Right renal pelvis (tissue), 4 donors: ENCODE measurements at regions not wholly inside any gene's neighbourhood (a gene's known extent, or its start where the extent isn't known, plus 50 kb on each side); places are given as distances from the start of the nearest gene placed in this dataset.
A peak's percentile ranks its signal among the peaks of the same experiment; 100 is the strongest.
"Not testable (repeated sequence)": the region's sequence is repeated elsewhere in the genome, so short reads cannot be mapped to it uniquely, and the experiment has no call there.

Experiments used
- DNase-seq, 4 donors: peaks; one replicate each; pipeline ENCODE4 v3.0.0-alpha.2; 2013; ENCODE audit warnings: low read depth in 4 of 4, low spot score in 3 of 4, missing footprints in 1 of 4

DNA sequence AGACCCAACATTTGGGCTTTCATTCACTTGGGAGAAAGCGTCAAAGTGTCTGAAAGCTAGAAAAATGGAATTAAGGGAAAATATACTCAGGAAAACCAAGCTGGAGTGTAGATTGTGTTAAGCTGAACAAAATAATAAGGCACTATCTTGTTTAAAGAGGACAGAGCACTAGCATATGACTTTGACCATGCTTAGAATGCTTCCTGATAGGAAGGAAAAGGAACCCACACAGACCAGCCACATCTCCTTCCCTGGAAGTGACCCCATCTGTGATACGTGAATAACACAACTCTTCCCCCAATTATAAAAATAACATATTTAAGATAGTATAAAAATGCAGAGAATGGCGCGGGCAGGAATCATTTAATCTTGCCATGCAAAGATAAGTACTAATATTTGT lies 94.7 kb upstream of the BCL2L14 start:
- DNase-seq: no peak

DNA sequence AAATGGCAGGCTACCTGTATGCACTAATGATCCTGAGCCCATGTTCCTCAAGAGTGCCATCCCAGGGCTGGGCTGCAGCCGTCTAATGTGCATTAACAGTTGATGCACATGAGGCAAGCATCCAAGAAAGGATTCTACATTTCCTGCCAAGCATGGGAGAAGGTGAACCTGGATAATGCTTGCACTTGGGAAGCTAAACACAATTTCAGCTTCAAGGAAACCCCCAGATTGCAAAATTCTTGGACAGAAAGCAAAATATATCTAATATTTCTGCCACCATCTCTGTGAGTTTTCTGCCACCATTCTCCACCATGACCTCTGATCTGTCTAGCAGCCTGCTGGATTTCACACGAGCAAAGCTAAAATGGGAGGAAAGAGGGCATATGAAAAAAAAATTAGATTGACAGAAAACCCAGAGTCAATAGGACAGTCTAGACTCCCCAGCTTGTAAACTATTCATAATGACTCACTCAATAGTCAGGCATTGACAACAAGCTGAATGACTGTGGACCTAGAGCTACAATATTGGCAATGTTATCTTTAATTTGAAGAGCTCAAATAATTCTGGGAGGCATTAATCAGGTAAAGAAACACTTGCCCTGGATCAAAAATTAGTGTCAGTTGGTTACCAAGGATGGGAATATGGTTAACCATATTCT lies 91.9 kb upstream of the BCL2L14 start:
- DNase-seq: no peak

DNA sequence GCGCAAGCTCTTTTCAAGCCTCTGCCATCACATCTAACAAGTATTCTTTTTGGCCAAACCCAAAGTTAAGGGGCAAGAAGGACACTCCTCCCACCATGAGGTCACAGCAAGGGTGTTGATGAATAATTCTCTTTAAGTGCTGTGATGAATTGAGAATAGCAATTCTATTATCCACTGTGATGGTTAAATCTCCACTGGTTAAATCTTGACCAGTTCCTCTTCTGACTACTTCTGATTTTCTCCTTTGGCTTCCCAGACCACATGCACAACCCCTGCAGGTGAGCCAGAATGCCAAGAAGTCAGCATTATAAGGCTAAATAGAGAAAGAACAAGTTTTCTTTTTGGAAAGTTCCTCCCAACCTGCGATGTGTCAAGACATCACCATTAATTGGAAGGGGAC lies 90.6 kb upstream of the BCL2L14 start:
- DNase-seq: no peak

DNA sequence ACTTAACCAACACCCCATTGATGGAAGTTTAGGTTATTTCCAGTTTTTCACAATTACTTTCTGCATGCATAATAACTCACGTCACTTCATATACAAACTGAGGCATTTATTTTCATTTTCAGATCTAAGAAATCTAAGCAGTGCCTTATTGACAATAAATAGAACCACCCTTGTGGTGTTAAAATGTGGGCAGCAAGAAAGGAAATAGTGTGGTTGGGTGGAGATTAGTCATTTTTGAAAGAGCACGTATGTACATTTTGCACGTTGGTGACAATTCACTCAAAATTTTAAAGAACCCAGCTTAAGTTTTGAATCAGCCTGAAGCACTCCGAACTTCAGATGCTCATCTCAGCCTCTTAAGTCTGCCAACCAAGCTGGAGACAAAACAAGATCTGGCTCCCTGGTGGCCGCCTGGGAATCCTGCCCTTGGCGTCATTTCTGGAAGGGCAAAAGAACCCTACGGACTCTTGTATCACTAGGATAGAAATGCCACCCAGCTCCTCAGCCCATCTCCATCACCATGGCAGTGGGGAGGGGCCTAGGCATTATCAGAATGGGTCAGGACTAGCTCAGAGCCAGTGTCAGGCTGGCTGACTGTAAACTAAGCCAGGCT lies 89.5 kb upstream of the BCL2L14 start:
- no peak for DNase-seq

GRCh38 chr12:11984417-11984816 lies 86.3 kb upstream of the BCL2L14 start:
- DNase-seq: no peak

GRCh38 chr12:11986165-11986564 lies 84.6 kb upstream of the BCL2L14 start:
- DNase-seq: no peak

GRCh38 chr12:11987901-11988300 lies 82.8 kb upstream of the BCL2L14 start:
- DNase-seq: no peak

DNA sequence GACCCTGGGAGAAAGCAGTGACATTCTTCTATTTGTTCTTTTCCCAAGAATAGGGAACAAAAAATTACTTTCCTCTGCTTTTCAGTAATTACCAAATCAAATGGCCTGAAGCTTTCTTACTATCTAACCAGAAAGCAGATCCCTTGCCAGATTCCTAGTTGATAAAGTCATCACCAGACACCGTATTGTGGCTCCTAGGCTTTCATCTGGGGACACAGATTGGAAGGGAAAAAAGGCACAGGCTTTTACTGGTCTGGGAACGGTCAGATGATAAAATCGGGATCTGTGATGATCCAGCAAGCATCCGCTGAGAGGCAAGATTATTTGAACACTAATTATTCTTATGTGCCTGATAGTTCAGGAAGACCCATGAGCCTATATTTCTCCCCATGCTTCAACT lies 79.1 kb upstream of the BCL2L14 start:
- DNase-seq: no peak

GRCh38 chr12:11992515-11992914 lies 78.2 kb upstream of the BCL2L14 start:
- no peak for DNase-seq

DNA sequence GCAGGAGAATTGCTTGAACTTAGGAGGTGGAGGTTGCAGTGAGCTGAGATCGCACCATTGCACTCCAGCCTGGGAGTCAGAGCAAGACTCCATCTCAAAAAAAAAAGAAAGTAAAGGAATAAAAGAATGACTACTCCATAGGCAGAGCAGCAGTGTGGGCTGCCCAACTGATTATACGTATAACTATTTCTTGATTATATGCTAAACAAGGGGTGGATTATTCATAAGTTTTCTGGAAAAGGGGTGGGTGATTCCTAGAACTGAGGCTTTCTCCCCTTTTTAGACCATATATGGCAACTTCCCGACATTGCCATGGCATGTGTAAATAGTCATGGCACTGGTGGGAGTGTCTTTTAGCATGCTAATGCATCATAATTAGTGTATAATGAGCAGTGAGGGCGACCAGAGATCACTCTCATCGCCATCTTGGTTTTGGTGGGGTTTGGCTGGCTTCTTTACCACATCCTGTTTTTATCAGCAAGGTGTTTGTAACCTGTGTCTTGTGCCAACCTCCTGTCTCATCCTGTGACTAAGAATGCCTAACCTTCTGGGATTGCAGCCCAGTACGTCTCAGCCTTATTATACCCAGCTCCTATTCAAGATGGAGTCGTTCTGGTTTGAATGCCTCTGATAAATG lies 72.3 kb upstream of the BCL2L14 start:
- DNase-seq: not testable (repeated sequence)

GRCh38 chr12:11998944-11999315 lies 71.8 kb upstream of the BCL2L14 start:
- DNase-seq: no peak

GRCh38 chr12:12003609-12004008 lies 67.1 kb upstream of the BCL2L14 start:
- DNase-seq: no peak

GRCh38 chr12:12004524-12004923 lies 66.2 kb upstream of the BCL2L14 start:
- DNase-seq: no peak

DNA sequence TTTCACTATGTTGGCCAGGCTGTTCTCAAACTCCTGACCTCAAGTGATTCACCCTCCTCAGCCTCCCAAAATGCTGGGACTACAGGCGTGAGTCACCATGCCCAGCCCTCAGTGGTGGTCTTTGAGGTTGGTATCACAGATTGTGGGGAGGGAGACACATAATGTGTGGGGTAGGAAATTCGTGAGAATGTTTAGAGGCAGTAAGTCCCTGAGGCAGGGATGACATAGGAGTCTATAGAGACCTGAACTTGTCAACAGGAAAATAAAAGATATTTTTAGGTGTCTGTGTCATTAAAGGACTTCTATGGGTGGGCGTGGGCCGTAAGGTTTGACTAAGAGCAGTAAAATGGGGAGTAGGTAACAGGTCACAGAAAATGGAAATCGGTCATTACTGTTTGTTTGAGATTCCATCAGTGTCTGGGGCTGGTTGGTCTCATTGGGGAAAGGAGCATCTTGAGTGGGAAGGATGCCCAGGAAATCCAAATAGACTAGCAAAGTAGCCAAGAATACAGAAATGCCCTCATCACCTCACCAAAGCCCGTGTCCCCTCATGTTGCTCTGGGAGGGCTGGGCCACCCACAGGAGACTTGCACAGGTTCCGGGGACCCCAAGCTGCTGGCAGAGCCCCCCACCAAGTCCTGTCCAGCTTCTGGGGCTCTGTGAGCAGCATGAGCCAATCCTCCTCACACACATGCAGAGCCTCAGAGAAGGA lies 63.6 kb upstream of the BCL2L14 start:
- DNase-seq: no peak

DNA sequence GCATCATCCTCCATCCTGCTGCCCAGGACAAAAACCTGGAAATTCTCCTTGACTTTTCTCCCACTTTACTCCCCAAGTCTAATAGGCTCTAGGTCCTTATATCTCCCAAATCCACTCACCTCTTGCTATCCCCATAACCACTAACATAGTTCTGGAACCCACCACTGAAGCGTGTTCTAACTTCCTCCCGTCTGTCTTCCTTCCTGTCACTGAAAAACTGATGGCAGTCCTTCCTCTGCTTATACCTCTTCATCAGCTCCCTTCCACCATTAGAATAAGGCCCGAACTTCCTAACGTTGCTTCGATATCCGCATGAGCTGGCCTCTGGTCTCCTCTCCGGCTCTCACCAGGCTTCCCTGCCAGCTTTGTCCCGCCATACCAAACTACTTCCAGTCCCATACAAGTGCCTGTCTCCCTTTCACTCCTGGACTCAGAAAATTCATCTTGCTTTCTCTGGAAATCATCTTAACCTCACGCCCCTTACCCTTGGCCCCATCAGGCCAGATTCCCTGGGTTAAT lies 63.0 kb upstream of the BCL2L14 start:
- no peak for DNase-seq

DNA sequence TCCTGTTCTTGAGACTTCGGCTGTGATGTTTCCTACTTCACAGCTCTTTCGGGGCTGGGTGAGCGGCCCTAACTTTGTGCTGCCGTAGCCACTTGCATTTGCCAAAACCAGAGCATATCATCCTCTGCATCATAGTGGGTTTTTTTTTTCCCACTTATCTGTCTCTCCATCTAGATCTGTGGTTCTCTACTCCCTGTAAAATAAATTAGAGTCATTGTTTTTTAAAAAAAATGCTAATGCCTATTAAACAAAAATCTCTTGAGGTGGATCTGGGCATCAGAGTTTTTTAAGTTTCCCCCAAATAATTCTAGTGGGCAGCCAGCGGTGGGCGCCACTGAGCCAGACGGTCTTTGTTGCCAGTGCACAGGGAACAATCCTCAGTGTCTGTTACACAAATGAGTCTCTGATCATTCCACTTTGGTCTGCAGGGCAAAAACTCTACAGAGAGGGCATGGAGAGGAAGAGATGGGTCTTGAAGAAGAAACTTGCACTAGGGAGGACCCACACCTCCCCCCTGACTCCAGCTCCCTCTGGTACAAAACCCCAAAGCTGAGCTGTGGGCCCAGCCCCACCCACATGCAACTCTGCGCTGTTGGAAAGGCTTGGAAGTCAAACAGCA lies 62.4 kb upstream of the BCL2L14 start:
- no peak for DNase-seq

DNA sequence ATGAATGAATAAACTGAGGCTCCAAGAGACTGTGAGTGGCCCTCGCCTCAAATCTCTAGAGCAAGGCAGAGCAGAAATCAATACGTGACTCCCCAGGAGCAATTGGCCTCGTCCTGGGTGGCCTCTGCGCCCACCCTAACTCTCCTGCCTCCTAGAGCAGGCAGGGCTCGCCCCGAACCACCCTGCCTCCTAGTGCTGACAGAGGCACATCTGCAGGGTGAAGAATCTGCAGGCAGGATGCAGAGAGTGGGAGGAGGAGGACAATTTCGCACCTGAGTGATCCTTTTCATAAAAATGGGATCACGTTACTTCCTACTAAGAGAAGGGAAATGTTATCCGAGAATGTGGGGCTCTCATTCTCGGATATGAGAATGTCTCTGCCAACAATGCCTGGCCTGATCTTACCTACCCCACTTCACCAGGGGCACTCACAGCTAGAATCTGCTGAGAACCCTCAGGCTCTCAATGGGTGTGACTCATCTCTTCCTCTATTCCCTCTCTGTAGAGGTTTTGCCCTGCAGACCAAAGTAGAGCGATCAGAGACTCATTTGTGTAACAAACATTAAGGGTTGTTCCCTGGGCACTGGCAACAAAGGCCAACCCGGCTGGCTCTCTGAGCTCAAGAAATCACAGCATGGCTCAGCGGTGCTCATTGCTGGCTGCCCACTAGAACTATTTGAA lies 61.7 kb upstream of the BCL2L14 start:
- DNase-seq: peak in 2 of 4 donors; percentile 47 to 49

GRCh38 chr12:12009749-12010276 lies 60.9 kb upstream of the BCL2L14 start:
- DNase-seq: not testable (repeated sequence)

DNA sequence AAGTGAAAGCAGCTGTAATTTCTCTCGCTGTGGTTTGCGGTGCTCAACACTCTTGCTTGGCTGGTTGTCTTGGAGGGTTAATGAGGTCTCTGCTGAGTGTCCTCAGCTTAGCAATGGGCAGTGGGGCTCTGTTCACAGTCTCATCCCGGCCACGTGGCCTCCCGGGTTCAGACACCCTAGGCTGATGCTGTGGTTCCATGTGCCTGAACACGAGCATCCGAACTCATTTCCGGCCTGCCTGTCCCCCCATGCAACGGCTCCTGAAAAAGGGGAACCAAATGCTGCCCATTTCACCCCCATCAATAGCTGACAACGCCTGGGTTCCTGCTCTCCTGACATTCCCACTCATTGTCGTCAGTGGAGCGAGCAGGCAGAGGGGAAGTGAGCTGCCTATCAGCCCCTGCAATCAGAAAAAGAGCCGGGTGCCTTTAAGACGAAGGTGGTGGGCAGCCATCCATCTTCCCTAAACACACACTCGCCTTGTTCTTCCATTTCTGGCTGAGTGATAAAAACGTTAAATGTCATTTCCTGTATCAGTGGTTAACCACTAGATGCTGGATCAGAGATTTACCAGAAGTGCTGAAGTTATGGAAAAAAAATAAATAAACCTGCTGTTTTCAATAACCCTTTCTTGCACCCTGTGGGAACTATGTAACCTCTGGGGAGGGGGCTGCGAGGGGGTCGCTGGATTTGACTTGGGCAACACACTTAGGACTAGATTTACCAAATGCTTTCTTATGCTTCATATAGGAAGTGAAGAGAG lies 60.3 kb upstream of the BCL2L14 start:
- no peak for DNase-seq
